Spleen (tissue), 11 donors: ENCODE measurements at regions not wholly inside any gene's neighbourhood (a gene's known extent, or its start where the extent isn't known, plus 50 kb on each side); places are given as distances from the start of the nearest gene placed in this dataset.

Experiments
- DNase-seq: peaks from one replicate; pipeline ENCODE4 v3.0.0-alpha.2; 2020
- H3K27ac ChIP-seq, 8 donors: fragments of 200-600 bp; sonication (generic) in 7 of 8; 1 replicate in 4 of 8; 2 replicates in 4 of 8; pipeline versions ENCODE4 v1.5.0 to v1.8.0; 2016 to 2021; ENCODE audit warnings: inconsistent platforms in 4 of 8, mild to moderate bottlenecking in 4 of 8, moderate library complexity in 1 of 8
- H3K27me3 ChIP-seq, 7 donors: fragments of 200-600 bp; sonication (generic) in 6 of 7; replicated peaks in 1 of 7; 1 replicate in 4 of 7; 2 replicates in 3 of 7; pipeline versions ENCODE4 v1.5.0 to v1.8.0; 2016 to 2021; ENCODE audit warnings: inconsistent platforms in 3 of 7, mild to moderate bottlenecking in 1 of 7
- H3K36me3 ChIP-seq, 6 donors: fragments of 200-600 bp; sonication (generic) in 5 of 6; 1 replicate in 4 of 6; 2 replicates in 2 of 6; pipeline versions ENCODE4 v1.5.0 to v1.8.0; 2016 to 2021; ENCODE audit warnings: inconsistent platforms in 2 of 6
- H3K4me1 ChIP-seq, 6 donors: fragments of 200-600 bp; sonication (generic) in 5 of 6; 1 replicate in 3 of 6; 2 replicates in 3 of 6; pipeline versions ENCODE4 v1.5.0 to v1.8.0; 2016 to 2021; ENCODE audit warnings: inconsistent platforms in 3 of 6
- H3K4me3 ChIP-seq, 8 donors: fragments of 200-600 bp; sonication (generic) in 7 of 8; 1 replicate in 4 of 8; 2 replicates in 4 of 8; pipeline versions ENCODE4 v1.5.0 to v1.8.0; 2016 to 2021; ENCODE audit warnings: inconsistent platforms in 4 of 8, mild to moderate bottlenecking in 4 of 8, moderate library complexity in 2 of 8
- H3K9me3 ChIP-seq, 8 donors: fragments of 200-600 bp; sonication (generic) in 7 of 8; 1 replicate in 4 of 8; 2 replicates in 4 of 8; pipeline versions ENCODE4 v1.5.0 to v1.8.0; 2016 to 2021; ENCODE audit warnings: inconsistent platforms in 4 of 8
- POLR2A ChIP-seq, 3 donors: fragments of 450-650 bp; IDR thresholded peaks; one replicate each; pipeline ENCODE4 v1.5.1; 2017; ENCODE audit warnings: antibody characterized with exemption in 3 of 3, mild to moderate bottlenecking in 1 of 3
- POLR2AphosphoS5 ChIP-seq, 3 donors: sonication (generic); formaldehyde crosslinking; IDR thresholded peaks; one replicate each; pipeline ENCODE4 v1.5.1; 2017; ENCODE audit warnings: antibody characterized with exemption in 3 of 3
- WGBS, 5 donors: extraction: QIAGEN DNeasy Blood & Tissue Kit in 3 of 5; methylation state at CpG; one replicate each; pipeline versions ENCODE4 v1.1.5 to v1.1.7; 2013 to 2018; 5-methylcytosine and 5-hydroxymethylcytosine counted together
- intact Hi-C: fragments of 100-400 bp; cut with DNase I; formaldehyde crosslinking; loops from one replicate; pipeline ENCODE4 v1.15.0; 2023; ENCODE audit warnings: low total_unique reads
- TF ChIP-seq, protein P1 (sequence below), 11 experiments: fragments of 200-600 bp in 7 of 11; fragments of 450-650 bp in 4 of 11; sonication (generic) in 4 of 11; IDR thresholded peaks in 8 of 11; conservative IDR thresholded peaks in 3 of 11; 1 replicate in 7 of 11; 2 replicates in 4 of 11; pipeline versions ENCODE4 v1.4.0 to v1.8.0; 2016 to 2021; ENCODE audit warnings: antibody characterized with exemption in 11 of 11, inconsistent platforms in 4 of 11, mild to moderate bottlenecking in 1 of 11
- donor health status: healthy with polysubstance abuse.
- donor health status: DM: no; HTN: no; CAD: no; lungs with moderate emphysema.
- donor health status: DM: no; HTN: no; CAD: no.
- donor health status: Bipolar disorder and iron deficiency.
- donor health status: healthy.
- donor health status: DM: no; HTN: no; CAD: no.
- donor health status: DM: yes; HTN: yes; CAD: no.

DNA sequence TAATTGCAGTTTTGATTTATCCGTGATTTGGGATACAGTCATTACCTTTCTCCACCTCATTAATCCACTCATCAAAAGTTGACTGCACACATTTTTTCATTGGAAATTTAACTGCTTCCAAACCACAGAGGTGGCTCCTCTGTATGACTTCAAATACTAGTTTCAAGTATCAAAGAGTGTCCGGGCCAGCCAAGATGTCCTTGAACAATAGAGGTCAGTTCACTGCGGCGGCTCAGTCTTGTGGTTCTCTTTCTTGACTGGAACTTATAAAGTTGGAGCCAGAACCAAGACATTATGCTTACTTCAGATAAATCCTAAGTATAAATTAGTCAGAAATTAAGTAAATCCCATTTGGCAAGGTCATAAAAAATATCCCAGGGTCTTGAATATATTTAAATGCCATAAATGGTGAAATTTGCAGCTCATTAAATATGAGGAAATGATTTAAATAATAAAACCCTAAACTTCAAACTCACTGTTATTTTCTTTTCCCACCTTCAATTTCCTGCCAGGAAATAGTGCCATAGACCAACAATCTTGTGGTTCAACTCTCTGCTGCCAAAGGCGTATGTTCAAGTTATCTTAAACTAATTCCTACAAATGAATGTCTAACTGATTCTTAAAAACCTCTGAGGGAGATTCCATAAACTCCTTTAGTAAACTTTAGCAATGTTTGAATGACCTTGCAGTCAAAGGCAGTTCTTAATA, 360.8 kb downstream of the AEBP2 start:
- Histone ChIP-seq H3K36me3 (no peaks in the 10 kb centered on the region), H3K27me3 (no peaks in the 10 kb centered on the region), H3K27ac (no peak overlapping the region), H3K9me3 (peaks cover 0 to 9% (median 0%) of the 10 kb centered on the region in 8 donors), H3K4me3 (no peak overlapping the region), H3K4me1 (no peaks in the 10 kb centered on the region)
- TF ChIP-seq POLR2AphosphoS5 (IDR thresholded peaks at IDR 0.05) (no peak), POLR2A (IDR thresholded peaks at IDR 0.05) (no peak)
- TF ChIP-seq, protein P1, sequence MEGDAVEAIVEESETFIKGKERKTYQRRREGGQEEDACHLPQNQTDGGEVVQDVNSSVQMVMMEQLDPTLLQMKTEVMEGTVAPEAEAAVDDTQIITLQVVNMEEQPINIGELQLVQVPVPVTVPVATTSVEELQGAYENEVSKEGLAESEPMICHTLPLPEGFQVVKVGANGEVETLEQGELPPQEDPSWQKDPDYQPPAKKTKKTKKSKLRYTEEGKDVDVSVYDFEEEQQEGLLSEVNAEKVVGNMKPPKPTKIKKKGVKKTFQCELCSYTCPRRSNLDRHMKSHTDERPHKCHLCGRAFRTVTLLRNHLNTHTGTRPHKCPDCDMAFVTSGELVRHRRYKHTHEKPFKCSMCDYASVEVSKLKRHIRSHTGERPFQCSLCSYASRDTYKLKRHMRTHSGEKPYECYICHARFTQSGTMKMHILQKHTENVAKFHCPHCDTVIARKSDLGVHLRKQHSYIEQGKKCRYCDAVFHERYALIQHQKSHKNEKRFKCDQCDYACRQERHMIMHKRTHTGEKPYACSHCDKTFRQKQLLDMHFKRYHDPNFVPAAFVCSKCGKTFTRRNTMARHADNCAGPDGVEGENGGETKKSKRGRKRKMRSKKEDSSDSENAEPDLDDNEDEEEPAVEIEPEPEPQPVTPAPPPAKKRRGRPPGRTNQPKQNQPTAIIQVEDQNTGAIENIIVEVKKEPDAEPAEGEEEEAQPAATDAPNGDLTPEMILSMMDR (IDR thresholded peaks at IDR 0.05 in 8 of 11, conservative IDR thresholded peaks at IDR 0.05 in 3 of 11), result no peak
- WGBS, 5 donors, result 74 to 83% (median 80%) methylated on average over 5 of the region's 5 CpGs
- intact Hi-C loops, result no loop called here
- DNase-seq, result no peak

DNA sequence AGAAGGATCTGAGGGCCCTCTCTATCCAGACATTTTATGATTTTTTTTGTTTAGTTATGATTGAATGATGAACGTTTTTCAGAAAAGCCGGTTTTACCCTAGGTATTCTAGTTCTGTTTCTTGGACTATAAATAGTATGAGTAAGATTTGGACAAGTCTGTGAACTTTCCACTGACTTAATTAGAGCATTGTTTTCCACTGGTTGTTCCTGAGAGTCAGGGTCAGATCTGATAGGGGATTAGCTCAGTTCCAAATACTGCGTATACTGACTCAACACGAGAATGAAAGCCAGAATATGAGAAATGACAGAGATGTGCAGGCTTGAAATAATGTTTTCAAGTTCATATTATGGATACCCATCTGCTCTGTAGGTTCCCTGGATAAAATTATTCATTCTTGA, 361.6 kb downstream of the AEBP2 start:
- Histone ChIP-seq H3K4me1 (no peaks in the 10 kb centered on the region), H3K27ac (no peak overlapping the region), H3K27me3 (no peaks in the 10 kb centered on the region), H3K9me3 (peaks cover 0 to 9% (median 0%) of the 10 kb centered on the region in 8 donors), H3K36me3 (no peaks in the 10 kb centered on the region), H3K4me3 (no peak overlapping the region)
- TF ChIP-seq POLR2A (IDR thresholded peaks at IDR 0.05) (no peak), POLR2AphosphoS5 (IDR thresholded peaks at IDR 0.05) (no peak)
- TF ChIP-seq, protein P1 (IDR thresholded peaks at IDR 0.05 in 8 of 11, conservative IDR thresholded peaks at IDR 0.05 in 3 of 11), result no peak
- intact Hi-C loops, result no loop called here
- no peak for DNase-seq
- WGBS, 5 donors, result 62 to 79% (median 76%) methylated on average over 4 of the region's 4 CpGs

DNA sequence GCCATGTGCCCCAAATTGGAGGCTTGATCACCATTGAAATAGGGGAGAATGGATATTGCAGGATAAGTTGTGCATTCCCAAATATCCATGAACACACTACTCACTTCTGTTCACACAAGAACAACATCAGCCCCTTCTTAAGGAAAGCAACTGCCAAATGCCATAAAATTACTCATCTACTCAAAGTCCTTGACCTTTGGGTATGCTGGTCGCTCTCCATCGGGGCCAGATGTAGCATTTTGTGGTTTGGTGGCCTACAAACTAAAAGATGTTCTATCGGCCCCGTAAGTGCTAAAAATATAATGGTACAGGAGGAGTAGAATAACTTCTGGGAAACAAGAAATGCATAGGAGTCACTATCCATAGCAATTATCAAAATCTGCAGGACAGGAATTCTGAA, 362.6 kb downstream of the AEBP2 start:
- Histone ChIP-seq H3K36me3 (no peaks in the 10 kb centered on the region), H3K9me3 (peaks cover 0 to 9% (median 0%) of the 10 kb centered on the region in 8 donors), H3K4me1 (no peaks in the 10 kb centered on the region), H3K4me3 (no peak overlapping the region), H3K27ac (no peak overlapping the region), H3K27me3 (no peaks in the 10 kb centered on the region)
- no peak for DNase-seq
- WGBS, 5 donors, result 68 to 87% (median 74%) methylated on average over 4 of the region's 4 CpGs
- no peak for TF ChIP-seq POLR2AphosphoS5 (IDR thresholded peaks at IDR 0.05)
- TF ChIP-seq, protein P1 (IDR thresholded peaks at IDR 0.05 in 8 of 11, conservative IDR thresholded peaks at IDR 0.05 in 3 of 11), result no peak
- TF ChIP-seq POLR2A (IDR thresholded peaks at IDR 0.05), result no peak
- intact Hi-C loops, result no loop called here

DNA sequence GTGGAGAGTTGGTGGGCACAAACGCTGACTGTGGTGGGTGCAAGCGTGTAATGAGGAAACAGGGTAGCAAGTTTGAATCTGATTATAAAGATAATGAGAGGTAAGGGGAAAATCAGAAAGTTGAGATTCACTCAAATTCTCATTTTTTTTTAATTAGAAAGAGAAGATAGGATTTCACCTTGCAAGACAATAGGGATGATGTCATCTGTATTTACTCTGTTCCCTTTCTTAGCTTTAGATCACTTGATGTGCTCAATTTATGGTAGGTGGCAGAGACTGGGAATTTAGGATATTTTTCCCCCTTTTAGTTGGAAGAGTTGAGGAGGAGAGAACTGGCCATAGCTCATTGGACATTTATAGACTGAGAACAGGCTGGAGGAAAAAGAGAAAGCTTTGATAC, 363.6 kb downstream of the AEBP2 start:
- Histone ChIP-seq H3K27me3 (no peaks in the 10 kb centered on the region), H3K4me3 (no peak overlapping the region), H3K27ac (no peak overlapping the region), H3K9me3 (peaks cover 0 to 4% (median 0%) of the 10 kb centered on the region in 8 donors), H3K4me1 (no peaks in the 10 kb centered on the region), H3K36me3 (no peaks in the 10 kb centered on the region)
- intact Hi-C loops, result no loop called here
- no peak for DNase-seq
- WGBS, 5 donors, result 87 to 94% (median 89%) methylated on average over 2 of the region's 2 CpGs
- TF ChIP-seq POLR2A (IDR thresholded peaks at IDR 0.05), result no peak
- TF ChIP-seq, protein P1 (IDR thresholded peaks at IDR 0.05 in 8 of 11, conservative IDR thresholded peaks at IDR 0.05 in 3 of 11), result no peak
- TF ChIP-seq POLR2AphosphoS5 (IDR thresholded peaks at IDR 0.05), result no peak
